H1 (cell line): ENCODE measurements at regions not wholly inside any gene's neighbourhood (a gene's known extent, or its start where the extent isn't known, plus 50 kb on each side); places are given as distances from the start of the nearest gene placed in this dataset.

Experiments used
- CHD7 ChIP-seq: fragments of 300-600 bp; sonication (generic); IDR thresholded peaks from 2 replicates; pipeline ENCODE4 v1.7.1; 2012; ENCODE audit warnings: low read length, moderate library complexity, mild to moderate bottlenecking, inconsistent platforms; ENCODE audit not compliant: insufficient replicate concordance

DNA sequence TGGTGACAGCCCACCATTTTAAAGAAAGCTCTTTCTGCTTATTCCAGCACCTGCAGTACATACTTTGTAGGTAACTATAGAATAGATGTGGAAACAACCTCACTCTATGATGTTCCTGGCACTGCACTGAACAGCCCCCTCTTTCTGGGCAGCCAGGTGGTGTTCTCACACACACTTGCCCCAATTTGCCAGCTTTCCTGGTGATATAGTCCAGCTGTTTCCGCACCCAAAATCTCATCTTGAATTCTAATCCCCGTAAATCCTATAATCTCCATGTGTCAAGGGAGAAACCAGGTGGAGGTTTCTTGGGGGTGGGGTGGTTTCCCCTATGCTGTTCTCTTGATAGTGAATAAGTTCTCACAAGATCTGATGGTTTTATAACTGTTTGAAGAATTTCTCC lies 102.2 kb downstream of the FCRL5 start (continued):
- TF ChIP-seq CHD7 = no peak
